ENCODE measurements at regions not wholly inside any gene's neighbourhood (a gene's known extent, or its start where the extent isn't known, plus 50 kb on each side); places are given as distances from the start of the nearest gene placed in this dataset.

DNA sequence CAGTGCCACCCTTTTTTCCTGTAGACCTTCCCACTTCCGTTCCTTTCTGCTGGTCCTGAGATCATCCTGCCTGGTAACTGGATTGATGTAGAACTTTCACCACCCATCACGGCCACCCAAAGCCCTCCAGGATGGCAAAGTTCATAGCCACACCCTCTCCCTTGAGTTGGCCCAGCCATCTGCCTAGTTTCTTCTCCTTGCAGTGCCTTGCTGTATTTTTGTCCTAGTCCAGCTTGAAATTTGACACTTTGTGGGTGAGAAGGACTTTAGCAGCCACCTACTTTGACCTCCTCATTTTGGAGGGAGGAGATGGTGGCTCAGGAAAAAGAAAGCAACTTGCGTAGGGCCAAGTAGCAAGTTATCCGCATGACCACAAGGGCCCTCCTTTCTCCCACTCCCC, 140.7 kb downstream of the BUB3 start (continued):
- TF ChIP-seq, protein P1, sequence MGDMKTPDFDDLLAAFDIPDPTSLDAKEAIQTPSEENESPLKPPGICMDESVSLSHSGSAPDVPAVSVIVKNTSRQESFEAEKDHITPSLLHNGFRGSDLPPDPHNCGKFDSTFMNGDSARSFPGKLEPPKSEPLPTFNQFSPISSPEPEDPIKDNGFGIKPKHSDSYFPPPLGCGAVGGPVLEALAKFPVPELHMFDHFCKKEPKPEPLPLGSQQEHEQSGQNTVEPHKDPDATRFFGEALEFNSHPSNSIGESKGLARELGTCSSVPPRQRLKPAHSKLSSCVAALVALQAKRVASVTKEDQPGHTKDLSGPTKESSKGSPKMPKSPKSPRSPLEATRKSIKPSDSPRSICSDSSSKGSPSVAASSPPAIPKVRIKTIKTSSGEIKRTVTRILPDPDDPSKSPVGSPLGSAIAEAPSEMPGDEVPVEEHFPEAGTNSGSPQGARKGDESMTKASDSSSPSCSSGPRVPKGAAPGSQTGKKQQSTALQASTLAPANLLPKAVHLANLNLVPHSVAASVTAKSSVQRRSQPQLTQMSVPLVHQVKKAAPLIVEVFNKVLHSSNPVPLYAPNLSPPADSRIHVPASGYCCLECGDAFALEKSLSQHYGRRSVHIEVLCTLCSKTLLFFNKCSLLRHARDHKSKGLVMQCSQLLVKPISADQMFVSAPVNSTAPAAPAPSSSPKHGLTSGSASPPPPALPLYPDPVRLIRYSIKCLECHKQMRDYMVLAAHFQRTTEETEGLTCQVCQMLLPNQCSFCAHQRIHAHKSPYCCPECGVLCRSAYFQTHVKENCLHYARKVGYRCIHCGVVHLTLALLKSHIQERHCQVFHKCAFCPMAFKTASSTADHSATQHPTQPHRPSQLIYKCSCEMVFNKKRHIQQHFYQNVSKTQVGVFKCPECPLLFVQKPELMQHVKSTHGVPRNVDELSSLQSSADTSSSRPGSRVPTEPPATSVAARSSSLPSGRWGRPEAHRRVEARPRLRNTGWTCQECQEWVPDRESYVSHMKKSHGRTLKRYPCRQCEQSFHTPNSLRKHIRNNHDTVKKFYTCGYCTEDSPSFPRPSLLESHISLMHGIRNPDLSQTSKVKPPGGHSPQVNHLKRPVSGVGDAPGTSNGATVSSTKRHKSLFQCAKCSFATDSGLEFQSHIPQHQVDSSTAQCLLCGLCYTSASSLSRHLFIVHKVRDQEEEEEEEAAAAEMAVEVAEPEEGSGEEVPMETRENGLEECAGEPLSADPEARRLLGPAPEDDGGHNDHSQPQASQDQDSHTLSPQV (IDR thresholded peaks at IDR 0.05): no peak
- TF ChIP-seq KHSRP (IDR thresholded peaks at IDR 0.05) (no peak), TBL1XR1 (IDR thresholded peaks at IDR 0.05; ENCODE audit: low read length in 2 of 2) (no peak), NFE2L1 (tag; IDR thresholded peaks at IDR 0.05; ENCODE audit: borderline replicate concordance, low read depth) (no peak), NR4A1 (CRISPR knock-in tag; IDR thresholded peaks at IDR 0.05) (no peak), NR4A1 (tag; IDR thresholded peaks at IDR 0.05) (no peak), KDM4B (IDR thresholded peaks at IDR 0.05; ENCODE audit: borderline replicate concordance in 2 of 2, low read depth in 1 of 2) (no peak)
- TF ChIP-seq, protein P2, sequence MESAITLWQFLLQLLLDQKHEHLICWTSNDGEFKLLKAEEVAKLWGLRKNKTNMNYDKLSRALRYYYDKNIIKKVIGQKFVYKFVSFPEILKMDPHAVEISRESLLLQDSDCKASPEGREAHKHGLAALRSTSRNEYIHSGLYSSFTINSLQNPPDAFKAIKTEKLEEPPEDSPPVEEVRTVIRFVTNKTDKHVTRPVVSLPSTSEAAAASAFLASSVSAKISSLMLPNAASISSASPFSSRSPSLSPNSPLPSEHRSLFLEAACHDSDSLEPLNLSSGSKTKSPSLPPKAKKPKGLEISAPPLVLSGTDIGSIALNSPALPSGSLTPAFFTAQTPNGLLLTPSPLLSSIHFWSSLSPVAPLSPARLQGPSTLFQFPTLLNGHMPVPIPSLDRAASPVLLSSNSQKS (CRISPR knock-in tag; IDR thresholded peaks at IDR 0.05): no peak
